ENCODE measurements at regions not wholly inside any gene's neighbourhood (a gene's known extent, or its start where the extent isn't known, plus 50 kb on each side); places are given as distances from the start of the nearest gene placed in this dataset.

DNA sequence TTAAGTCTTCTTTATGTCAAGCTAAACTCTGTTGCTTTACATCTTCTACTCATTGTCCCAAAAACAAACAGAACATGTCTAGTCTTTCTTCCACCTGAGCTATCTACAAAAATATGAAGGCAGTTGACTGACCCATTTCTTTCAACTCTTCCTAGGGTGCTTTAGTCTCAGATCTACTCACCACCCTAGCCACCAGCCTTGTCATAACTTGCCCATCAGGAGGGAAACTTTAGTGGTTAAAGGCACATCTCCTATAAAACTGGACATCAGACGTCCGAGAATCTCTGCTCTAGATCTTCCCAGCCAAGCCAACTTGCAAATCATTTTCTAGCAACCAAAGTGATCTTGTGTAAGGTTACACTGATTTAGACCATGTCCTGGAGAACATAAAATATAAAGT is 205.0 kb downstream of the ACTL7B start:
- no peaks in the 10 kb centered on the region for H3K9me3 ChIP-seq (ENCODE audit: control insufficient read depth, low read depth, low read length)
- no peaks in the 10 kb centered on the region for H3K9me3 Mint-ChIP-seq
- H2BK12ac ChIP-seq (ENCODE audit: insufficient read length, low read depth, low read length), result no peak overlapping the region
- no peak overlapping the region for H3K56ac ChIP-seq (ENCODE audit: insufficient read length, low read depth, low read length)
- no CpG with 5 or more reads among the region's 2 CpGs for WGBS (ENCODE audit: extremely low coverage, insufficient read length, low lambda C conversion rate)
- TF ChIP-seq, protein P1, sequence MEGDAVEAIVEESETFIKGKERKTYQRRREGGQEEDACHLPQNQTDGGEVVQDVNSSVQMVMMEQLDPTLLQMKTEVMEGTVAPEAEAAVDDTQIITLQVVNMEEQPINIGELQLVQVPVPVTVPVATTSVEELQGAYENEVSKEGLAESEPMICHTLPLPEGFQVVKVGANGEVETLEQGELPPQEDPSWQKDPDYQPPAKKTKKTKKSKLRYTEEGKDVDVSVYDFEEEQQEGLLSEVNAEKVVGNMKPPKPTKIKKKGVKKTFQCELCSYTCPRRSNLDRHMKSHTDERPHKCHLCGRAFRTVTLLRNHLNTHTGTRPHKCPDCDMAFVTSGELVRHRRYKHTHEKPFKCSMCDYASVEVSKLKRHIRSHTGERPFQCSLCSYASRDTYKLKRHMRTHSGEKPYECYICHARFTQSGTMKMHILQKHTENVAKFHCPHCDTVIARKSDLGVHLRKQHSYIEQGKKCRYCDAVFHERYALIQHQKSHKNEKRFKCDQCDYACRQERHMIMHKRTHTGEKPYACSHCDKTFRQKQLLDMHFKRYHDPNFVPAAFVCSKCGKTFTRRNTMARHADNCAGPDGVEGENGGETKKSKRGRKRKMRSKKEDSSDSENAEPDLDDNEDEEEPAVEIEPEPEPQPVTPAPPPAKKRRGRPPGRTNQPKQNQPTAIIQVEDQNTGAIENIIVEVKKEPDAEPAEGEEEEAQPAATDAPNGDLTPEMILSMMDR (conservative IDR thresholded peaks at IDR 0.05), result no peak
- no peaks in the 10 kb centered on the region for H3K36me3 Mint-ChIP-seq (ENCODE audit: insufficient read depth in 1 of 3, low read depth in 3 of 3)
- no peak overlapping the region for H3T11ph ChIP-seq (ENCODE audit: low read length)
- no peak overlapping the region for H3K23ac ChIP-seq (ENCODE audit: insufficient read length, low read depth, low read length)
- H2BK5ac ChIP-seq (ENCODE audit: insufficient read length, low read length), result no peak overlapping the region
- no peak overlapping the region for H3K4me2 ChIP-seq (ENCODE audit: insufficient read depth, insufficient read length, low read length)
- no peak overlapping the region for H3K4me3 Mint-ChIP-seq
- no peak overlapping the region for H2BK20ac ChIP-seq (ENCODE audit: low read depth, low read length, poor library complexity, severe bottlenecking)
- H3K14ac ChIP-seq (ENCODE audit: insufficient read depth, low read length), result no peak overlapping the region
- no peak overlapping the region for H4K8ac ChIP-seq (replicated peaks; ENCODE audit: insufficient read length, low read depth, low read length)
- no peak overlapping the region for H4K91ac ChIP-seq (ENCODE audit: insufficient read length, low read depth, low read length)
- H3K27ac ChIP-seq (ENCODE audit: insufficient read length, low read depth, low read length), result no peak overlapping the region
- H3K79me1 ChIP-seq (ENCODE audit: insufficient read depth, low read depth, low read length, poor library complexity, severe bottlenecking), result no peaks in the 10 kb centered on the region
- H3K27me3 Mint-ChIP-seq (ENCODE audit: low read depth), result no peaks in the 10 kb centered on the region
- H3K27me3 ChIP-seq (ENCODE audit: insufficient read depth, low read length), result no peaks in the 10 kb centered on the region
- H4K20me1 ChIP-seq (ENCODE audit: control insufficient read depth, insufficient read depth, insufficient read length), result no peaks in the 10 kb centered on the region
- H3K9ac ChIP-seq (ENCODE audit: extremely low read depth, insufficient read length, low read length), result no peak overlapping the region
- no peak overlapping the region for H3K27ac Mint-ChIP-seq
- no peak overlapping the region for H2AK5ac ChIP-seq (ENCODE audit: insufficient read length, low read length)
- H2BK15ac ChIP-seq (ENCODE audit: low read depth, low read length), result no peak overlapping the region
- H3K4me1 ChIP-seq (ENCODE audit: insufficient read depth, low read length), result no peaks in the 10 kb centered on the region
- no peaks in the 10 kb centered on the region for H3K4me1 Mint-ChIP-seq
- H4K5ac ChIP-seq (ENCODE audit: insufficient read length, low read depth, low read length), result no peak overlapping the region
- H3K18ac ChIP-seq (ENCODE audit: insufficient read length, low read depth, low read length), result no peak overlapping the region
- H2AFZ ChIP-seq (ENCODE audit: low read length), result no peak overlapping the region
- no peaks in the 10 kb centered on the region for H3K79me2 ChIP-seq (ENCODE audit: insufficient read depth, low read length)
- DNase-seq, result no peak
- H2BK120ac ChIP-seq (ENCODE audit: low read depth, low read length, poor library complexity, severe bottlenecking), result no peak overlapping the region
- no peaks in the 10 kb centered on the region for H3K23me2 ChIP-seq (ENCODE audit: insufficient read length, low read depth, low read length, poor library complexity, severe bottlenecking)
- H3K4ac ChIP-seq (ENCODE audit: low read depth, low read length), result no peak overlapping the region
